Chondrocyte (in vitro differentiated cells): ENCODE measurements at regions not wholly inside any gene's neighbourhood (a gene's known extent, or its start where the extent isn't known, plus 50 kb on each side); places are given as distances from the start of the nearest gene placed in this dataset.

ENCODE experiments used
- DNase-seq: peaks from one replicate; pipeline ENCODE4 v3.0.0; 2021; ENCODE audit warnings: mixed read lengths, low spot score
- H3K27ac Mint-ChIP-seq: one replicate; pipeline ENCODE4 v1.8.0; 2021; ENCODE audit warnings: mild to moderate bottlenecking, moderate library complexity, mixed read lengths; ENCODE audit not compliant: unreplicated experiment
- H3K27me3 Mint-ChIP-seq: 2 replicates; pipeline ENCODE4 v1.8.0; 2021; ENCODE audit warnings: low read depth, mixed read lengths
- H3K36me3 Mint-ChIP-seq: 2 replicates; pipeline ENCODE4 v1.8.0; 2021; ENCODE audit warnings: low read depth, mixed read lengths
- H3K4me1 Mint-ChIP-seq: 2 replicates; pipeline ENCODE4 v1.8.0; 2021; ENCODE audit warnings: low read depth, mild to moderate bottlenecking, mixed read lengths
- H3K4me3 Mint-ChIP-seq: one replicate; pipeline ENCODE4 v1.8.0; 2021; ENCODE audit warnings: mild to moderate bottlenecking, moderate library complexity, mixed read lengths; ENCODE audit not compliant: unreplicated experiment
- H3K9me3 Mint-ChIP-seq: 2 replicates; pipeline ENCODE4 v1.8.0; 2021; ENCODE audit warnings: low read depth, mixed read lengths
- CTCF ChIP-seq: fragments of 200-600 bp; sonication (generic); IDR thresholded peaks from 2 replicates; pipeline ENCODE4 v1.5.0; 2021; ENCODE audit warnings: antibody characterized with exemption, mild to moderate bottlenecking, moderate library complexity

GRCh38 chr12:58369576-58369975 lies 428.2 kb downstream of the ATP23 start:
- DNase-seq: no peak
- Mint-ChIP-seq H3K4me3 (no peak overlapping the region), H3K36me3 (no peaks in the 10 kb centered on the region), H3K27me3 (no peaks in the 10 kb centered on the region), H3K4me1 (peaks cover 20% of the 10 kb centered on the region), H3K27ac (no peak overlapping the region), H3K9me3 (peaks cover 15% of the 10 kb centered on the region)
- TF ChIP-seq CTCF: no peak

DNA sequence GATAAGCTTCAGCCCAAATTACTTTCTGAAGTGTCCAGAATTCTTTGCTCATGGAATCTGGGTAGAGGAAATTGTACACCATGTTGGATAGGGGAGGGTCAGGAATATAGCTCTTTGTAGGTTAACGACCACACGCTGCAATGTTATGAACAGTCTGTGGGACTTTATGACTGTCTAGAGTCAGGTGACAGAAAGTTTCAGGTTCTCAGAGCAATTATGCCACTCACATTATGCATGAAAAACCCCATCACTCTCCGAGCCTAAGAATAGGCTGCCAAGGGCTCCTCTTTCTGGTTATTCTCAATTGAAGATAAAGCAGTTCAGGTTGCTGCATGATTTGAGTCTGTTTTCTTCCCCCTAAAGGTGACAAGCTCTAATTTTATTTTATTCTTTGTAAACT lies 430.9 kb downstream of the ATP23 start:
- Mint-ChIP-seq H3K4me3 (no peak overlapping the region), H3K4me1 (no peaks in the 10 kb centered on the region), H3K36me3 (no peaks in the 10 kb centered on the region), H3K9me3 (peaks cover 12% of the 10 kb centered on the region), H3K27me3 (no peaks in the 10 kb centered on the region), H3K27ac (no peak overlapping the region)
- no peak for DNase-seq
- no peak for TF ChIP-seq CTCF

DNA sequence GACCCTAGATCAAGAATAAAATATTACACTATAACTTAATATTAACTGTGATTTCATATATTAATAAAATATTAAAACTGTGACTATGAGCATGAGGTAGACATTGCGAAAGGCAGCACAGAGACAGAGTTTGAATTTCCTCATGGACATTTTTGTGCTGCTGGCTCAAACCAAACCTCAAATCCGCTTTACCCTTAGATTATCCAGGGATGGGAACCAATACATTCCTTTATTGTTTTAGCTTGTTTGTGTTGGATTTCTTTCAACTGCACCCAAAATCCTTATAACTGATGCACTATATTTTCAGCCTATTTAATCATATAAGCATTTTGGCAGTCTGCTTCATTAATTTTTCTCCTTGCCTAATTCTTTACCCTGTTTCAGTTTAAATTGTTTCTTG lies 436.7 kb downstream of the ATP23 start:
- TF ChIP-seq CTCF: no peak
- Mint-ChIP-seq H3K4me3 (no peak overlapping the region), H3K9me3 (no peaks in the 10 kb centered on the region), H3K4me1 (no peaks in the 10 kb centered on the region), H3K27me3 (no peaks in the 10 kb centered on the region), H3K27ac (no peak overlapping the region), H3K36me3 (no peaks in the 10 kb centered on the region)
- no peak for DNase-seq

DNA sequence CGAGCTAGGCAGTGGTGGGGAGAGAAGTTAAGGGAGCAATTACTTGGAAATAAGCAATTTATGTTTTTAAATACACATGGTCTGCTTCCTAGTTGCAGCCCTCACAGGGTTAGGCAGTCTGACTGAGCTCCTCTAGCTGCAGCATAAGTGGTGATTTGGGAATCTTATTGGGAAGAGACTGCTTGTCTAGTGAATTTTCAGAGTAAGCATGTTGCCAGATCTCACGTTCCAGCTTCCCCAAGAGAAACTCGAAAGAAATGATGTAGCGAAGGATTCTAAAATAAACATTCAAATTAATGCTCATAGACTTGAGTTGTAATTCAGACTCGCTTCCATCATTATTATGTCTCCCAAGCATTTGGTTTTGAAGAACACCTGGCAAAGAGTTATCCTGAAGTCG lies 440.2 kb downstream of the ATP23 start:
- H3K36me3 Mint-ChIP-seq: no peaks in the 10 kb centered on the region
- H3K27me3 Mint-ChIP-seq: no peaks in the 10 kb centered on the region
- no peak overlapping the region for H3K4me3 Mint-ChIP-seq
- peaks cover 2% of the 10 kb centered on the region for H3K4me1 Mint-ChIP-seq
- TF ChIP-seq CTCF: no peak
- H3K27ac Mint-ChIP-seq: no peak overlapping the region
- no peaks in the 10 kb centered on the region for H3K9me3 Mint-ChIP-seq
- no peak for DNase-seq

- Mint-ChIP-seq H3K36me3 (no peaks in the 10 kb centered on the region), H3K9me3 (no peaks in the 10 kb centered on the region), H3K27me3 (no peaks in the 10 kb centered on the region), H3K27ac (no peak overlapping the region), H3K4me3 (no peak overlapping the region), H3K4me1 (peaks cover 18% of the 10 kb centered on the region)
- no peak for DNase-seq
- TF ChIP-seq CTCF: no peak
Observed at GRCh38 chr12:58384196-58384595, 442.8 kb downstream of the ATP23 start.
